ENCODE measurements at regions not wholly inside any gene's neighbourhood (a gene's known extent, or its start where the extent isn't known, plus 50 kb on each side); places are given as distances from the start of the nearest gene placed in this dataset.

GRCh38 chr5:152288499-152288898, 116.6 kb downstream of the NMUR2 start:
- TF ChIP-seq ZNF530 (tag by site-specific recombination; IDR thresholded peaks at IDR 0.05; ENCODE audit: low read depth) = no peak
- TF ChIP-seq, protein P1, sequence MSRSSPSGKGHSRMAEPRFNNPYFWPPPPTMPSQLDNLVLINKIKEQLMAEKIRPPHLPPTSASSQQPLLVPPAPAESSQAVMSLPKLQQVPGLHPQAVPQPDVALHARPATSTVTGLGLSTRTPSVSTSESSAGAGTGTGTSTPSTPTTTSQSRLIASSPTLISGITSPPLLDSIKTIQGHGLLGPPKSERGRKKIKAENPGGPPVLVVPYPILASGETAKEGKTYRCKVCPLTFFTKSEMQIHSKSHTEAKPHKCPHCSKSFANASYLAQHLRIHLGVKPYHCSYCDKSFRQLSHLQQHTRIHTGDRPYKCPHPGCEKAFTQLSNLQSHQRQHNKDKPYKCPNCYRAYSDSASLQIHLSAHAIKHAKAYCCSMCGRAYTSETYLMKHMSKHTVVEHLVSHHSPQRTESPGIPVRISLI (tag by site-specific recombination; IDR thresholded peaks at IDR 0.05) = no peak
- TF ChIP-seq RBAK (tag by site-specific recombination; IDR thresholded peaks at IDR 0.05) = no peak
- TF ChIP-seq ZNF473 (tag by site-specific recombination; IDR thresholded peaks at IDR 0.05) = no peak
- no peak for TF ChIP-seq ZBTB48 (tag by site-specific recombination; IDR thresholded peaks at IDR 0.05)
- TF ChIP-seq TCF7L2 (IDR thresholded peaks at IDR 0.05; ENCODE audit: borderline replicate concordance, low read depth, low read length) = no peak
- no peak for TF ChIP-seq ZNF677 (tag by site-specific recombination; IDR thresholded peaks at IDR 0.05)
- TF ChIP-seq, protein P2, sequence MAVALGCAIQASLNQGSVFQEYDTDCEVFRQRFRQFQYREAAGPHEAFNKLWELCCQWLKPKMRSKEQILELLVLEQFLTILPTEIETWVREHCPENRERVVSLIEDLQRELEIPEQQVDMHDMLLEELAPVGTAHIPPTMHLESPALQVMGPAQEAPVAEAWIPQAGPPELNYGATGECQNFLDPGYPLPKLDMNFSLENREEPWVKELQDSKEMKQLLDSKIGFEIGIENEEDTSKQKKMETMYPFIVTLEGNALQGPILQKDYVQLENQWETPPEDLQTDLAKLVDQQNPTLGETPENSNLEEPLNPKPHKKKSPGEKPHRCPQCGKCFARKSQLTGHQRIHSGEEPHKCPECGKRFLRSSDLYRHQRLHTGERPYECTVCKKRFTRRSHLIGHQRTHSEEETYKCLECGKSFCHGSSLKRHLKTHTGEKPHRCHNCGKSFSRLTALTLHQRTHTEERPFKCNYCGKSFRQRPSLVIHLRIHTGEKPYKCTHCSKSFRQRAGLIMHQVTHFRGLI (tag by site-specific recombination; IDR thresholded peaks at IDR 0.05) = no peak
- ChIA-PET CTCF (interaction anchor here (0.7 to 0.9 kb wide), 3 partner anchors 386 to 629 kb away, joined by 3 to 4 read pairs (median 3); no protein-coding TSS in a partner anchor), POLR2A (no interaction called here)
- no peak overlapping the region for H3K4me3 ChIP-seq (ENCODE audit: low read depth, low read length)
- no peaks in the 10 kb centered on the region for H3K4me1 ChIP-seq (ENCODE audit: control insufficient read depth, insufficient read depth, low read length)
- no peaks in the 10 kb centered on the region for H3K9me3 ChIP-seq (ENCODE audit: control insufficient read depth, insufficient read depth, low read depth, low read length)
- no peak overlapping the region for H3K27ac ChIP-seq (ENCODE audit: extremely low read depth, low read depth, low read length)
- no peaks in the 10 kb centered on the region for H3K36me3 ChIP-seq (ENCODE audit: control insufficient read depth in 2 of 2, insufficient read depth in 1 of 2, low read length in 2 of 2)

DNA sequence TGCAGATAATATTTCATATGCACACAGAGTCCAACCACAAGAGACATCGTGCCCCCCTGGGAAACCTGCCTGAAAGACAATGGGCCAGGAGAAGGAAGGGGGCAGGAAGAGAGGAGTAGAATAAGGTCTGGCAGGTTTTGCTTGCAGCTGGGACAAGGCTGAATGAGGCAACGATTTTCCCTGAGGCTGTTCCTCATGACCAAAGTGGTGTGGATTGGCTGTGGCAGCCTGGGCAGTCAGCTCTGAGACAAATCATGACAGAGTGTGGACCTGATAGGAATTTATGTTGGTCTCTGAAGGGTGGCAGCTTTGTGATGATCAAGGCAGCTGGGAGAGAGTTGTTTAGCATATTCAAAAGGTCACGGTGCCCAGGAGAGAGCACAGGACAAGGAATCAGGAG, 119.3 kb downstream of the NMUR2 start:
- Histone ChIP-seq H3K27ac (ENCODE audit: extremely low read depth, low read depth, low read length) (no peak overlapping the region), H3K9me3 (ENCODE audit: control insufficient read depth, insufficient read depth, low read depth, low read length) (no peaks in the 10 kb centered on the region; the same call in 1 of the 2 replicates), H3K36me3 (ENCODE audit: control insufficient read depth in 2 of 2, insufficient read depth in 1 of 2, low read length in 2 of 2) (no peaks in the 10 kb centered on the region), H3K4me3 (ENCODE audit: low read depth, low read length) (no peak overlapping the region), H3K4me1 (ENCODE audit: control insufficient read depth, insufficient read depth, low read length) (no peaks in the 10 kb centered on the region)
- CTCF ChIA-PET = interaction anchor here (0.5 kb wide), 1 partner anchor 459 kb away, joined by 3 read pairs; no protein-coding TSS in a partner anchor
- no peak for TF ChIP-seq ZNF311 (tag by site-specific recombination; IDR thresholded peaks at IDR 0.05; ENCODE audit: borderline replicate concordance)
- TF ChIP-seq ZNF473 (tag by site-specific recombination; IDR thresholded peaks at IDR 0.05) = no peak
- TF ChIP-seq ZEB2 (tag by site-specific recombination; IDR thresholded peaks at IDR 0.05) = no peak
- no peak for TF ChIP-seq SP7 (tag by site-specific recombination; IDR thresholded peaks at IDR 0.05)
- no peak for TF ChIP-seq ZFHX2 (tag by site-specific recombination; conservative IDR thresholded peaks at IDR 0.05)
- TF ChIP-seq ZNF777 (tag by site-specific recombination; IDR thresholded peaks at IDR 0.05; ENCODE audit: borderline replicate concordance) = no peak
- no peak for TF ChIP-seq ZNF776 (tag by site-specific recombination; IDR thresholded peaks at IDR 0.05; ENCODE audit: borderline replicate concordance)
- no peak for TF ChIP-seq ZSCAN30 (tag by site-specific recombination; IDR thresholded peaks at IDR 0.05)
- TF ChIP-seq ZNF510 (tag by site-specific recombination; IDR thresholded peaks at IDR 0.05; ENCODE audit: insufficient replicate concordance) = no peak
- TF ChIP-seq ZNF548 (tag by site-specific recombination; IDR thresholded peaks at IDR 0.05) = no peak
- TF ChIP-seq ZNF600 (tag by site-specific recombination; IDR thresholded peaks at IDR 0.05) = no peak
- no peak for TF ChIP-seq ZBTB48 (tag by site-specific recombination; IDR thresholded peaks at IDR 0.05)
- no peak for TF ChIP-seq ZNF350 (tag by site-specific recombination; IDR thresholded peaks at IDR 0.05)
- TF ChIP-seq ZNF664 (tag by site-specific recombination; IDR thresholded peaks at IDR 0.05) = no peak
- no peak for TF ChIP-seq EGR2 (tag by site-specific recombination; IDR thresholded peaks at IDR 0.05; ENCODE audit: low read depth)
- POLR2A ChIA-PET = no interaction called here

- ChIA-PET CTCF (no interaction called here), POLR2A (no interaction called here)
- H3K27ac ChIP-seq (ENCODE audit: extremely low read depth, low read depth, low read length) = no peak overlapping the region
- no peaks in the 10 kb centered on the region for H3K4me1 ChIP-seq (ENCODE audit: control insufficient read depth, insufficient read depth, low read length)
- no peaks in the 10 kb centered on the region for H3K36me3 ChIP-seq (ENCODE audit: control insufficient read depth in 2 of 2, insufficient read depth in 1 of 2, low read length in 2 of 2)
- no peaks in the 10 kb centered on the region; the same call in 1 of the 2 replicates for H3K9me3 ChIP-seq (ENCODE audit: control insufficient read depth, insufficient read depth, low read depth, low read length)
- H3K4me3 ChIP-seq (ENCODE audit: low read depth, low read length) = no peak overlapping the region
- no peak for TF ChIP-seq ZNF530 (tag by site-specific recombination; IDR thresholded peaks at IDR 0.05; ENCODE audit: low read depth)
- TF ChIP-seq, protein P3, sequence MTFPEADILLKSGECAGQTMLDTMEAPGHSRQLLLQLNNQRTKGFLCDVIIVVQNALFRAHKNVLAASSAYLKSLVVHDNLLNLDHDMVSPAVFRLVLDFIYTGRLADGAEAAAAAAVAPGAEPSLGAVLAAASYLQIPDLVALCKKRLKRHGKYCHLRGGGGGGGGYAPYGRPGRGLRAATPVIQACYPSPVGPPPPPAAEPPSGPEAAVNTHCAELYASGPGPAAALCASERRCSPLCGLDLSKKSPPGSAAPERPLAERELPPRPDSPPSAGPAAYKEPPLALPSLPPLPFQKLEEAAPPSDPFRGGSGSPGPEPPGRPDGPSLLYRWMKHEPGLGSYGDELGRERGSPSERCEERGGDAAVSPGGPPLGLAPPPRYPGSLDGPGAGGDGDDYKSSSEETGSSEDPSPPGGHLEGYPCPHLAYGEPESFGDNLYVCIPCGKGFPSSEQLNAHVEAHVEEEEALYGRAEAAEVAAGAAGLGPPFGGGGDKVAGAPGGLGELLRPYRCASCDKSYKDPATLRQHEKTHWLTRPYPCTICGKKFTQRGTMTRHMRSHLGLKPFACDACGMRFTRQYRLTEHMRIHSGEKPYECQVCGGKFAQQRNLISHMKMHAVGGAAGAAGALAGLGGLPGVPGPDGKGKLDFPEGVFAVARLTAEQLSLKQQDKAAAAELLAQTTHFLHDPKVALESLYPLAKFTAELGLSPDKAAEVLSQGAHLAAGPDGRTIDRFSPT (tag by site-specific recombination; IDR thresholded peaks at IDR 0.05) = no peak
- no peak for TF ChIP-seq ZNF155 (tag by site-specific recombination; IDR thresholded peaks at IDR 0.05)
- no peak for TF ChIP-seq ZBTB1 (tag by site-specific recombination; IDR thresholded peaks at IDR 0.05)
- TF ChIP-seq ZNF341 (tag by site-specific recombination; IDR thresholded peaks at IDR 0.05; ENCODE audit: low read depth) = no peak
- TF ChIP-seq ZNF521 (tag by site-specific recombination; IDR thresholded peaks at IDR 0.05) = no peak
- no peak for TF ChIP-seq ZNF114 (tag by site-specific recombination; IDR thresholded peaks at IDR 0.05)
- no peak for TF ChIP-seq ZNF223 (tag by site-specific recombination; IDR thresholded peaks at IDR 0.05)
- no peak for TF ChIP-seq ZNF837 (tag by site-specific recombination; IDR thresholded peaks at IDR 0.05)
- no peak for TF ChIP-seq ZNF843 (tag by site-specific recombination; IDR thresholded peaks at IDR 0.05)
Observed at GRCh38 chr5:152282331-152282730, 122.7 kb downstream of the NMUR2 start.
